HL-60 (cell line): ENCODE measurements at regions not wholly inside any gene's neighbourhood (a gene's known extent, or its start where the extent isn't known, plus 50 kb on each side); places are given as distances from the start of the nearest gene placed in this dataset.

Source experiments
- SPI1 ChIP-seq: IDR thresholded peaks from 2 replicates; pipeline ENCODE4 v1.6.1; 2012; ENCODE audit warnings: low read depth, mild to moderate bottlenecking, borderline replicate concordance
- TF ChIP-seq, protein P1 (sequence below): IDR thresholded peaks from one replicate; pipeline ENCODE4 v1.5.1; 2011; ENCODE audit warnings: low read length, control low read depth, inconsistent platforms; ENCODE audit not compliant: insufficient read depth
- TF ChIP-seq, protein P2 (sequence below): IDR thresholded peaks from 2 replicates; pipeline ENCODE4 v1.6.1; 2012; ENCODE audit warnings: low read depth; ENCODE audit not compliant: insufficient replicate concordance

DNA sequence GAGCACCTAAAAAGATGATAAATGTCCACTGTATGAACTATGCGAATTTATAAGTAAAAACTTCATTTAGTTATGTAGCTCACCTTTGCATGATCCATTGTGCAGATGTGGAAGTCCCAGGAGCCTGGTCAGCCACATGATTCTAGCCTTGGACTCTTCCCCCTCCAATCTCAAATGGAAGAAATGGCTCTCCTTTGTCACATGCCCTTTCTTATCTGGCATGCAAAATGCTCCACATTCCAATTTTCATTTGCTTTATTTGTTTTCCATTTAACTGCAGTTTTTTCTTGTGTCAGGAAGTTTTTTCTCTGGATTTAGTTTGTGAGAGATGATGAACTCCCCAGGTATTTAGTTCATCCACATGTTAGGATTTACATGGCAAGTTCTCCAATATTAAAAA lies 73.8 kb downstream of the DYRK2 start:
- TF ChIP-seq, protein P1, sequence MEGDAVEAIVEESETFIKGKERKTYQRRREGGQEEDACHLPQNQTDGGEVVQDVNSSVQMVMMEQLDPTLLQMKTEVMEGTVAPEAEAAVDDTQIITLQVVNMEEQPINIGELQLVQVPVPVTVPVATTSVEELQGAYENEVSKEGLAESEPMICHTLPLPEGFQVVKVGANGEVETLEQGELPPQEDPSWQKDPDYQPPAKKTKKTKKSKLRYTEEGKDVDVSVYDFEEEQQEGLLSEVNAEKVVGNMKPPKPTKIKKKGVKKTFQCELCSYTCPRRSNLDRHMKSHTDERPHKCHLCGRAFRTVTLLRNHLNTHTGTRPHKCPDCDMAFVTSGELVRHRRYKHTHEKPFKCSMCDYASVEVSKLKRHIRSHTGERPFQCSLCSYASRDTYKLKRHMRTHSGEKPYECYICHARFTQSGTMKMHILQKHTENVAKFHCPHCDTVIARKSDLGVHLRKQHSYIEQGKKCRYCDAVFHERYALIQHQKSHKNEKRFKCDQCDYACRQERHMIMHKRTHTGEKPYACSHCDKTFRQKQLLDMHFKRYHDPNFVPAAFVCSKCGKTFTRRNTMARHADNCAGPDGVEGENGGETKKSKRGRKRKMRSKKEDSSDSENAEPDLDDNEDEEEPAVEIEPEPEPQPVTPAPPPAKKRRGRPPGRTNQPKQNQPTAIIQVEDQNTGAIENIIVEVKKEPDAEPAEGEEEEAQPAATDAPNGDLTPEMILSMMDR = no peak
- no peak for TF ChIP-seq SPI1
- TF ChIP-seq, protein P2, sequence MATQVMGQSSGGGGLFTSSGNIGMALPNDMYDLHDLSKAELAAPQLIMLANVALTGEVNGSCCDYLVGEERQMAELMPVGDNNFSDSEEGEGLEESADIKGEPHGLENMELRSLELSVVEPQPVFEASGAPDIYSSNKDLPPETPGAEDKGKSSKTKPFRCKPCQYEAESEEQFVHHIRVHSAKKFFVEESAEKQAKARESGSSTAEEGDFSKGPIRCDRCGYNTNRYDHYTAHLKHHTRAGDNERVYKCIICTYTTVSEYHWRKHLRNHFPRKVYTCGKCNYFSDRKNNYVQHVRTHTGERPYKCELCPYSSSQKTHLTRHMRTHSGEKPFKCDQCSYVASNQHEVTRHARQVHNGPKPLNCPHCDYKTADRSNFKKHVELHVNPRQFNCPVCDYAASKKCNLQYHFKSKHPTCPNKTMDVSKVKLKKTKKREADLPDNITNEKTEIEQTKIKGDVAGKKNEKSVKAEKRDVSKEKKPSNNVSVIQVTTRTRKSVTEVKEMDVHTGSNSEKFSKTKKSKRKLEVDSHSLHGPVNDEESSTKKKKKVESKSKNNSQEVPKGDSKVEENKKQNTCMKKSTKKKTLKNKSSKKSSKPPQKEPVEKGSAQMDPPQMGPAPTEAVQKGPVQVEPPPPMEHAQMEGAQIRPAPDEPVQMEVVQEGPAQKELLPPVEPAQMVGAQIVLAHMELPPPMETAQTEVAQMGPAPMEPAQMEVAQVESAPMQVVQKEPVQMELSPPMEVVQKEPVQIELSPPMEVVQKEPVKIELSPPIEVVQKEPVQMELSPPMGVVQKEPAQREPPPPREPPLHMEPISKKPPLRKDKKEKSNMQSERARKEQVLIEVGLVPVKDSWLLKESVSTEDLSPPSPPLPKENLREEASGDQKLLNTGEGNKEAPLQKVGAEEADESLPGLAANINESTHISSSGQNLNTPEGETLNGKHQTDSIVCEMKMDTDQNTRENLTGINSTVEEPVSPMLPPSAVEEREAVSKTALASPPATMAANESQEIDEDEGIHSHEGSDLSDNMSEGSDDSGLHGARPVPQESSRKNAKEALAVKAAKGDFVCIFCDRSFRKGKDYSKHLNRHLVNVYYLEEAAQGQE = no peak
